HEK293 (cell line): ENCODE measurements at regions not wholly inside any gene's neighbourhood (a gene's known extent, or its start where the extent isn't known, plus 50 kb on each side); places are given as distances from the start of the nearest gene placed in this dataset.

Experiments used
- CTCF ChIA-PET: fragments of 350-600 bp; formaldehyde crosslinking; extraction: SDS; loops from one replicate; lab custom pipeline; 2021; ENCODE audit warnings: antibody characterized with exemption; lab: Yijun Ruan, JAX
- POLR2A ChIA-PET: fragments of 300-600 bp; formaldehyde crosslinking; extraction: SDS; loops from one replicate; lab custom pipeline; 2020; ENCODE audit warnings: antibody characterized with exemption, inconsistent platforms; lab: Yijun Ruan, JAX
- H3K27ac ChIP-seq: fragments of 200-500 bp; sonication (Bioruptor generic); 2 replicates; pipeline ENCODE4 v1.5.1; 2014; ENCODE audit warnings: low read depth, low read length, control low read depth, inconsistent platforms; ENCODE audit errors: extremely low read depth
- H3K36me3 ChIP-seq, 2 experiments: fragments of 200-500 bp in 1 of 2; sonication (Bioruptor generic) in 1 of 2; 1 replicate in 1 of 2; 2 replicates in 1 of 2; pipeline ENCODE4 v1.5.1; 2014 to 2017; ENCODE audit warnings: inconsistent platforms in 2 of 2, low read length in 2 of 2; ENCODE audit not compliant: control insufficient read depth in 2 of 2, insufficient read depth in 1 of 2
- H3K4me1 ChIP-seq: fragments of 200-500 bp; sonication (Bioruptor generic); 2 replicates; pipeline ENCODE4 v1.5.1; 2014; ENCODE audit warnings: mild to moderate bottlenecking, low read length, inconsistent platforms; ENCODE audit not compliant: control insufficient read depth, insufficient read depth
- H3K4me3 ChIP-seq: 2 replicates; pipeline ENCODE4 v1.5.1; 2011; ENCODE audit warnings: low read depth, mild to moderate bottlenecking, control low read depth, low read length, moderate library complexity
- H3K9me3 ChIP-seq: fragments of 200-500 bp; sonication (Bioruptor generic); 2 replicates; pipeline ENCODE4 v1.5.1; 2014; ENCODE audit warnings: low read depth, low read length, inconsistent platforms; ENCODE audit not compliant: control insufficient read depth, insufficient read depth
- GFI1B ChIP-seq: fragments of 450-650 bp; formaldehyde crosslinking; IDR thresholded peaks from 2 replicates; pipeline ENCODE4 v1.5.1; 2016; ENCODE audit warnings: missing biosample characterization, missing genetic modification characterization
- GLI4 ChIP-seq: fragments of 450-650 bp; formaldehyde crosslinking; IDR thresholded peaks from 2 replicates; pipeline ENCODE4 v1.5.1; 2016; ENCODE audit warnings: missing biosample characterization, missing genetic modification characterization
- HOXC10 ChIP-seq: sonication (generic); formaldehyde crosslinking; IDR thresholded peaks from 2 replicates; pipeline ENCODE4 v1.8.1; 2023; ENCODE audit warnings: mild to moderate bottlenecking, missing genetic modification reagents
- IKZF3 ChIP-seq: fragments of 450-650 bp; IDR thresholded peaks from 2 replicates; pipeline ENCODE4 v1.5.0; 2018; ENCODE audit warnings: missing biosample characterization, mild to moderate bottlenecking, missing genetic modification characterization, moderate library complexity
- TRIM28 ChIP-seq: IDR thresholded peaks from 2 replicates; pipeline ENCODE4 v1.6.1; 2011; ENCODE audit warnings: low read length, control low read depth, borderline replicate concordance
- ZIC2 ChIP-seq: fragments of 450-650 bp; formaldehyde crosslinking; IDR thresholded peaks from 2 replicates; pipeline ENCODE4 v1.5.1; 2016; ENCODE audit warnings: missing biosample characterization, missing genetic modification characterization
- ZNF10 ChIP-seq: fragments of 450-650 bp; formaldehyde crosslinking; IDR thresholded peaks from 2 replicates; pipeline ENCODE4 v1.5.1; 2017; ENCODE audit warnings: missing biosample characterization, missing genetic modification characterization
- ZNF148 ChIP-seq: fragments of 450-650 bp; formaldehyde crosslinking; IDR thresholded peaks from 2 replicates; pipeline ENCODE4 v1.5.0; 2017; ENCODE audit warnings: missing biosample characterization, missing genetic modification characterization, borderline replicate concordance
- ZNF292 ChIP-seq: fragments of 450-650 bp; formaldehyde crosslinking; IDR thresholded peaks from 2 replicates; pipeline ENCODE4 v1.5.1; 2016; ENCODE audit warnings: low read depth, missing biosample characterization, missing genetic modification characterization, borderline replicate concordance
- ZNF302 ChIP-seq: fragments of 450-650 bp; formaldehyde crosslinking; IDR thresholded peaks from 2 replicates; pipeline ENCODE4 v1.5.1; 2016; ENCODE audit warnings: missing biosample characterization, missing genetic modification characterization, low read depth
- ZNF311 ChIP-seq: fragments of 450-650 bp; formaldehyde crosslinking; IDR thresholded peaks from 2 replicates; pipeline ENCODE4 v1.5.1; 2017; ENCODE audit warnings: missing biosample characterization, missing genetic modification characterization, borderline replicate concordance
- ZNF366 ChIP-seq: fragments of 450-650 bp; formaldehyde crosslinking; conservative IDR thresholded peaks from 2 replicates; pipeline ENCODE4 v1.5.1; 2016; ENCODE audit warnings: missing biosample characterization, missing genetic modification characterization
- ZNF391 ChIP-seq: fragments of 450-650 bp; formaldehyde crosslinking; IDR thresholded peaks from 2 replicates; pipeline ENCODE4 v1.5.1; 2016; ENCODE audit warnings: low read depth, missing biosample characterization, missing genetic modification characterization, borderline replicate concordance
- ZNF555 ChIP-seq: fragments of 450-650 bp; formaldehyde crosslinking; conservative IDR thresholded peaks from 2 replicates; pipeline ENCODE4 v1.5.1; 2017; ENCODE audit warnings: missing biosample characterization, mild to moderate bottlenecking, missing genetic modification characterization, inconsistent platforms
- ZNF560 ChIP-seq: fragments of 450-650 bp; formaldehyde crosslinking; IDR thresholded peaks from 2 replicates; pipeline ENCODE4 v1.5.1; 2017; ENCODE audit warnings: missing biosample characterization, missing genetic modification characterization, borderline replicate concordance
- ZNF571 ChIP-seq: fragments of 450-650 bp; formaldehyde crosslinking; IDR thresholded peaks from 2 replicates; pipeline ENCODE4 v1.5.0; 2017; ENCODE audit warnings: missing biosample characterization, missing genetic modification characterization
- ZNF621 ChIP-seq: fragments of 450-650 bp; formaldehyde crosslinking; IDR thresholded peaks from 2 replicates; pipeline ENCODE4 v1.5.1; 2017; ENCODE audit warnings: missing biosample characterization, missing genetic modification characterization
- ZNF654 ChIP-seq: fragments of 450-650 bp; formaldehyde crosslinking; IDR thresholded peaks from 2 replicates; pipeline ENCODE4 v1.5.1; 2016; ENCODE audit warnings: low read depth, missing biosample characterization, missing genetic modification characterization
- ZNF660 ChIP-seq: fragments of 450-650 bp; IDR thresholded peaks from 2 replicates; pipeline ENCODE4 v1.5.1; 2018; ENCODE audit warnings: missing biosample characterization, mild to moderate bottlenecking, missing genetic modification characterization
- ZNF747 ChIP-seq: fragments of 450-650 bp; formaldehyde crosslinking; IDR thresholded peaks from 2 replicates; pipeline ENCODE4 v1.5.1; 2016; ENCODE audit warnings: missing biosample characterization, missing genetic modification characterization
- ZNF785 ChIP-seq: fragments of 450-650 bp; formaldehyde crosslinking; IDR thresholded peaks from 2 replicates; pipeline ENCODE4 v1.5.1; 2016; ENCODE audit warnings: missing biosample characterization, missing genetic modification characterization
- ZXDB ChIP-seq: fragments of 450-650 bp; formaldehyde crosslinking; IDR thresholded peaks from 2 replicates; pipeline ENCODE4 v1.5.1; 2016; ENCODE audit warnings: missing biosample characterization, missing genetic modification characterization
- TF ChIP-seq, protein P1 (sequence below): fragments of 450-650 bp; formaldehyde crosslinking; IDR thresholded peaks from 2 replicates; pipeline ENCODE4 v1.5.1; 2016; ENCODE audit warnings: missing biosample characterization, missing genetic modification characterization
- TF ChIP-seq, protein P2 (sequence below): fragments of 450-650 bp; formaldehyde crosslinking; IDR thresholded peaks from 2 replicates; pipeline ENCODE4 v1.5.1; 2016; ENCODE audit warnings: missing biosample characterization, missing genetic modification characterization
- TF ChIP-seq, protein P3 (sequence below): fragments of 450-650 bp; formaldehyde crosslinking; IDR thresholded peaks from 2 replicates; pipeline ENCODE4 v1.5.1; 2016; ENCODE audit warnings: missing biosample characterization, missing genetic modification characterization
- TF ChIP-seq, protein P4 (sequence below): fragments of 450-650 bp; formaldehyde crosslinking; IDR thresholded peaks from 2 replicates; pipeline ENCODE4 v1.5.1; 2016; ENCODE audit warnings: missing biosample characterization, missing genetic modification characterization, low read depth

DNA sequence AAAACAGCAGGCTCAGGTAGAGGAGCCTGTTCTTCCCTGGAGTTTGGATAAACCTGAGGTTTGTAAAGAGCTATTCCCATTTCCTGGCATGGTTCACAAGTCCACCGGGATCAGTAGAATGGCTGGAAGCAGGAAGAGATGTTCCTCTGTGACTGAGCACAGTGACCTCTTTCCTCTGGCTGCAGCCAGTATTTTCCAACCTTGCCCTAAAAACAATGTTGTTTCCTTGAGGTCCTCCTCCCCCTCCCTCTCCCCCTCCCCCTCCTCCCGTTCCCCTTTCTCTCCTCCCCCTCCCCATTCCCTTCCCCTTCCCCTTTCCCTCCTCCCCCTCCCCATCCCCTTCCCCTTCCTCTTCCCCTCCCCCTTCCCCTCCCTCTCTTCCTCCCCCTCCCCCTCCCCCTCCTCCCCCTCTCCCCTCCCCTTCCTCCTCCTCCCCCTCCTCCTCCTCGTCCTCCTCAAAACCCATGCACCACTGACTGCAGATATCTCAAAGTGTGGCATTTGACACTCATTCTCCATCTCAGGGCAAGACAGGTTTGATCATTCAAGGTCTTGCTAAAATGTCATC lies 58.9 kb upstream of the MON1B start (continued):
- TF ChIP-seq ZNF148 (tag by site-specific recombination), result no peak
- no peak for TF ChIP-seq ZNF747 (tag by site-specific recombination)
- no peak for TF ChIP-seq ZNF555 (tag by site-specific recombination)
- no peak for TF ChIP-seq ZNF311 (tag by site-specific recombination)
- TF ChIP-seq ZNF366 (tag by site-specific recombination), result no peak
- TF ChIP-seq, protein P1, sequence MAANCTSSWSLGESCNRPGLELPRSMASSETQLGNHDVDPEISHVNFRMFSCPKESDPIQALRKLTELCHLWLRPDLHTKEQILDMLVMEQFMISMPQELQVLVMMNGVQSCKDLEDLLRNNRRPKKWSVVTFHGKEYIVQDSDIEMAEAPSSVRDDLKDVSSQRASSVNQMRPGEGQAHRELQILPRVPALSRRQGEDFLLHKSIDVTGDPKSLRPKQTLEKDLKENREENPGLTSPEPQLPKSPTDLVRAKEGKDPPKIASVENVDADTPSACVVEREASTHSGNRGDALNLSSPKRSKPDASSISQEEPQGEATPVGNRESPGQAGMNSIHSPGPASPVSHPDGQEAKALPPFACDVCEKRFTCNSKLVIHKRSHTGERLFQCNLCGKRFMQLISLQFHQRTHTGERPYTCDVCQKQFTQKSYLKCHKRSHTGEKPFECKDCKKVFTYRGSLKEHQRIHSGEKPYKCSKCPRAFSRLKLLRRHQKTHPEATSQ, result no peak
- TF ChIP-seq ZNF621 (tag by site-specific recombination), result no peak

DNA sequence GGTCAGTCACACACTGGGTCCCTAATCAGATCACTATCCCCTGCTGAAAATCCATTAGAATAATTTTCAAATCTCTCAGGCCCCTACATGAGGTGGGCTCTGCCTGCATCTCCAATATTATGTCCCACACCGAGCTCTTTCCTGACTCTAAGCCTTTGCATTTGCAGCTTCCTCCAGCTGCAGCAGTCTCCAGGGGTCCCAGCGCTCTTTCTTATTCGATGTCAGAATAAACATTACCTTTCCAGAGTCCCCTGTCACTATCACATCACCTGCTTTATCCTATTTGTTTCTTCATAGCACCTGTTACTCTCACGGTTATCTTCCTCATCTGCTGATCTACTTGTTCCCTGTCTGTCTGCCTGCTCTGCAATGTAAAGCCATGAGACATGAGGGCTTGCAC lies 57.3 kb upstream of the MON1B start:
- POLR2A ChIA-PET, result no interaction called here
- H3K36me3 ChIP-seq, result no peaks in the 10 kb centered on the region
- H3K4me3 ChIP-seq, result no peak overlapping the region
- H3K27ac ChIP-seq, result no peak overlapping the region
- H3K9me3 ChIP-seq, result no peaks in the 10 kb centered on the region
- TF ChIP-seq, protein P2, sequence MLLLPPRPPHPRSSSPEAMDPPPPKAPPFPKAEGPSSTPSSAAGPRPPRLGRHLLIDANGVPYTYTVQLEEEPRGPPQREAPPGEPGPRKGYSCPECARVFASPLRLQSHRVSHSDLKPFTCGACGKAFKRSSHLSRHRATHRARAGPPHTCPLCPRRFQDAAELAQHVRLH (tag by site-specific recombination), result no peak
- TF ChIP-seq ZNF560 (tag by site-specific recombination), result no peak
- TF ChIP-seq, protein P3, sequence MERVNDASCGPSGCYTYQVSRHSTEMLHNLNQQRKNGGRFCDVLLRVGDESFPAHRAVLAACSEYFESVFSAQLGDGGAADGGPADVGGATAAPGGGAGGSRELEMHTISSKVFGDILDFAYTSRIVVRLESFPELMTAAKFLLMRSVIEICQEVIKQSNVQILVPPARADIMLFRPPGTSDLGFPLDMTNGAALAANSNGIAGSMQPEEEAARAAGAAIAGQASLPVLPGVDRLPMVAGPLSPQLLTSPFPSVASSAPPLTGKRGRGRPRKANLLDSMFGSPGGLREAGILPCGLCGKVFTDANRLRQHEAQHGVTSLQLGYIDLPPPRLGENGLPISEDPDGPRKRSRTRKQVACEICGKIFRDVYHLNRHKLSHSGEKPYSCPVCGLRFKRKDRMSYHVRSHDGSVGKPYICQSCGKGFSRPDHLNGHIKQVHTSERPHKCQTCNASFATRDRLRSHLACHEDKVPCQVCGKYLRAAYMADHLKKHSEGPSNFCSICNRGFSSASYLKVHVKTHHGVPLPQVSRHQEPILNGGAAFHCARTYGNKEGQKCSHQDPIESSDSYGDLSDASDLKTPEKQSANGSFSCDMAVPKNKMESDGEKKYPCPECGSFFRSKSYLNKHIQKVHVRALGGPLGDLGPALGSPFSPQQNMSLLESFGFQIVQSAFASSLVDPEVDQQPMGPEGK (tag by site-specific recombination), result no peak
- TF ChIP-seq HOXC10 (CRISPR knock-in tag), result no peak
- no peak for TF ChIP-seq ZNF10 (tag by site-specific recombination)
- no peak for TF ChIP-seq ZNF391 (tag by site-specific recombination)
- no peak for TF ChIP-seq ZXDB (tag by site-specific recombination)
- CTCF ChIA-PET, result no interaction called here
- H3K4me1 ChIP-seq, result no peaks in the 10 kb centered on the region

- Histone ChIP-seq H3K27ac (no peak overlapping the region), H3K9me3 (no peaks in the 10 kb centered on the region), H3K4me1 (no peaks in the 10 kb centered on the region), H3K36me3 (no peaks in the 10 kb centered on the region), H3K4me3 (no peak overlapping the region)
- POLR2A ChIA-PET, result no interaction called here
- CTCF ChIA-PET, result no interaction called here
- TF ChIP-seq GLI4 (tag by site-specific recombination) (no peak), IKZF3 (tag by site-specific recombination) (no peak), ZNF621 (tag by site-specific recombination) (no peak), ZNF654 (tag by site-specific recombination) (no peak), ZNF660 (tag by site-specific recombination) (no peak), ZNF571 (tag by site-specific recombination) (no peak), ZNF292 (no peak), ZNF785 (tag by site-specific recombination) (no peak), ZIC2 (no peak), GFI1B (no peak), TRIM28 (no peak), ZNF302 (tag by site-specific recombination) (no peak), ZNF366 (tag by site-specific recombination) (no peak)
- TF ChIP-seq, protein P4, sequence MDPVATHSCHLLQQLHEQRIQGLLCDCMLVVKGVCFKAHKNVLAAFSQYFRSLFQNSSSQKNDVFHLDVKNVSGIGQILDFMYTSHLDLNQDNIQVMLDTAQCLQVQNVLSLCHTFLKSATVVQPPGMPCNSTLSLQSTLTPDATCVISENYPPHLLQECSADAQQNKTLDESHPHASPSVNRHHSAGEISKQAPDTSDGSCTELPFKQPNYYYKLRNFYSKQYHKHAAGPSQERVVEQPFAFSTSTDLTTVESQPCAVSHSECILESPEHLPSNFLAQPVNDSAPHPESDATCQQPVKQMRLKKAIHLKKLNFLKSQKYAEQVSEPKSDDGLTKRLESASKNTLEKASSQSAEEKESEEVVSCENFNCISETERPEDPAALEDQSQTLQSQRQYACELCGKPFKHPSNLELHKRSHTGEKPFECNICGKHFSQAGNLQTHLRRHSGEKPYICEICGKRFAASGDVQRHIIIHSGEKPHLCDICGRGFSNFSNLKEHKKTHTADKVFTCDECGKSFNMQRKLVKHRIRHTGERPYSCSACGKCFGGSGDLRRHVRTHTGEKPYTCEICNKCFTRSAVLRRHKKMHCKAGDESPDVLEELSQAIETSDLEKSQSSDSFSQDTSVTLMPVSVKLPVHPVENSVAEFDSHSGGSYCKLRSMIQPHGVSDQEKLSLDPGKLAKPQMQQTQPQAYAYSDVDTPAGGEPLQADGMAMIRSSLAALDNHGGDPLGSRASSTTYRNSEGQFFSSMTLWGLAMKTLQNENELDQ (tag by site-specific recombination), result no peak
Measured at GRCh38 chr16:77137045-77137444, 53.9 kb upstream of the MON1B start.
